ENCODE measurements at regions not wholly inside any gene's neighbourhood (a gene's known extent, or its start where the extent isn't known, plus 50 kb on each side); places are given as distances from the start of the nearest gene placed in this dataset.
A peak's percentile ranks its signal among the peaks of the same experiment; 100 is the strongest.

DNA sequence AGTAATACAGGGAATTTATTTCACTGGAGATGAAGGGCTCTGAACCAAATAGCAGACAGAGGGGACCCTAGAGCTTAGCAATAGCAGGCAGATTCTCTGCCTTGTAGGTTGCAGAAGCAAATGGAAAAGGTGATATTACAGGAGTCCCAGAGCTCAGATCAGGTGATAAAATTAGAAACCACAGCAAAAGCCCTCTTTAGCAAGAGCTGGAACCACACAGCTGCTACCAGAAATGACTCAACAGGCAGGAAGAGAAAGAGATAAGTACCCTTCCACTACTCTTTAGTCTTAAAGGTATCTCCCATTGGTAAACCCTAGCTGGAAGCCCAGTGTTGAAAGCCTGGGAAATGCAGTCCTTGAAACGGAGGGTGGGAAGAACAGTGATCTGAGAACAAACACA lies 535.6 kb upstream of the GHITM start:
- H3K23ac ChIP-seq (ENCODE audit: low read length) = no peak overlapping the region
- H3K9me3 ChIP-seq (ENCODE audit: insufficient read depth, low read depth, low read length) = no peaks in the 10 kb centered on the region
- WGBS (ENCODE audit: extremely low coverage, insufficient coverage, insufficient read length) = no CpG with 5 or more reads among the region's 1 CpG
- H3K4me3 ChIP-seq (ENCODE audit: low read depth, low read length) = no peak overlapping the region
- H4K8ac ChIP-seq (ENCODE audit: low read depth, low read length) = no peak overlapping the region
- no peak overlapping the region for H2AFZ ChIP-seq (ENCODE audit: insufficient read depth, low read length, poor library complexity)
- H3K14ac ChIP-seq (ENCODE audit: low read length) = no peak overlapping the region
- no peaks in the 10 kb centered on the region for H3K79me2 ChIP-seq (ENCODE audit: control insufficient read depth, insufficient read depth, low read length, poor library complexity)
- H3K27ac ChIP-seq (ENCODE audit: low read depth, low read length) = no peak overlapping the region
- no peaks in the 10 kb centered on the region for H3K79me1 ChIP-seq (ENCODE audit: low read length)
- no peaks in the 10 kb centered on the region for H3K36me3 ChIP-seq (ENCODE audit: control insufficient read depth in 1 of 2, insufficient read depth in 2 of 2, low read length in 2 of 2)
- peak in 1 of 2 donors; percentile 9 for DNase-seq
- no peak overlapping the region for H3K4ac ChIP-seq (ENCODE audit: low read depth, low read length)
- H4K91ac ChIP-seq (ENCODE audit: low read depth, low read length) = no peak overlapping the region
- H4K12ac ChIP-seq (ENCODE audit: low read depth, low read length) = no peak overlapping the region
- H3K9ac ChIP-seq (ENCODE audit: low read length) = no peak overlapping the region
- no peak overlapping the region for H3K18ac ChIP-seq (ENCODE audit: low read length)
- peaks cover 0 to 7% of the 10 kb centered on the region in 2 experiments for H3K4me1 ChIP-seq (ENCODE audit: control insufficient read depth in 1 of 2, insufficient read depth in 2 of 2, low read length in 2 of 2)
- no peak overlapping the region for H3K4me2 ChIP-seq (ENCODE audit: low read length)
- no peak overlapping the region for H2BK120ac ChIP-seq (ENCODE audit: insufficient read depth, low read length, poor library complexity)
- H3K27me3 ChIP-seq (ENCODE audit: insufficient read depth, low read length) = no peaks in the 10 kb centered on the region
- H2BK12ac ChIP-seq (ENCODE audit: low read length) = no peak overlapping the region
- H2BK5ac ChIP-seq (ENCODE audit: low read depth, low read length, poor library complexity) = no peak overlapping the region
- H2AK5ac ChIP-seq (ENCODE audit: low read length) = no peak overlapping the region

DNA sequence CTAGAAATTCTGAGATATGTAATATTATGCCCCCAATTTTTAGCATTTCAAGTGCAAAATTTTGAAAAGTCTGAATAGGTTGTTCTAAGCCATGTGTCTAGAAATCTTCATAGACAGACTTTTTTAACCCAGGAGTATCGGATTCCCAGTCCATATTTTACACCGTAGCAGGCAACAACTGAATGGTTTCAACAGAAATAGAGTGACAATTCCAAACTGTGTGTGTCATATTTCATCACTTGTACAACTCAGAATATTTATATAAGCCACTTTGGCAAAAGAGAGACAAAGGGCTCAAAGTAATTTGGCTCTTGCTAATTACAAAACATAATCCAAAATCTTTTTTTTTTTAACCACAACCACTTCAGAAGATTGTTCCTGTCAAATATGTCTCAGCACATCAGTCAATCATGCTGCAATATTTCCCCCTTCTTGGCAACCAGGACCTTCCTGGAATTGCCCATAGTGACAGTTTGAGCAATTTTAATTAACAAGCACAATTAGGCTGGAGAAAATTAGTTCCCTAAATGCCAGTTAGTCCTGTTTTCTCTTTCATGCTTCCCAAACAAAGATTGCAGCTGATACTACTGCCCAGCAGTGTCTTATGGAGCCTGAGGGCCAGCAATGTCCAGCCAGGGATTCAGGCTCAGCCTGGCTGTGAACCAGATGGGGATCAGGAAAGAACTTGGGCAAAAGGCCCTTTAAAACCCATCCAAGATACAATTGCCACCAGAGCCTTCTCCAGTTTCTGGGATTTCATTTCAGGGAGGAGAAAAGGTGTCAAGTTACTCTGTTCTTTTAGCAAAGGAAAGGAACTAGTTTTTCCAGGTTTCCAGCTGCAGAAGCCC lies 533.3 kb upstream of the GHITM start:
- H3K79me1 ChIP-seq (ENCODE audit: low read length) = no peaks in the 10 kb centered on the region
- no peak overlapping the region for H3K23ac ChIP-seq (ENCODE audit: low read length)
- H4K8ac ChIP-seq (ENCODE audit: low read depth, low read length) = no peak overlapping the region
- no peak overlapping the region for H2AFZ ChIP-seq (ENCODE audit: insufficient read depth, low read length, poor library complexity)
- H3K27me3 ChIP-seq (ENCODE audit: insufficient read depth, low read length) = no peaks in the 10 kb centered on the region
- no peaks in the 10 kb centered on the region for H3K9me3 ChIP-seq (ENCODE audit: insufficient read depth, low read depth, low read length)
- no peak overlapping the region for H4K91ac ChIP-seq (ENCODE audit: low read depth, low read length)
- peak in 1 of 2 donors; percentile 1 for DNase-seq
- peaks cover 0 to 7% of the 10 kb centered on the region in 2 experiments for H3K4me1 ChIP-seq (ENCODE audit: control insufficient read depth in 1 of 2, insufficient read depth in 2 of 2, low read length in 2 of 2)
- no peak overlapping the region for H2BK5ac ChIP-seq (ENCODE audit: low read depth, low read length, poor library complexity)
- H2BK120ac ChIP-seq (ENCODE audit: insufficient read depth, low read length, poor library complexity) = no peak overlapping the region
- peak overlapping the region; percentile 9 for H3K4me2 ChIP-seq (ENCODE audit: low read length)
- H3K79me2 ChIP-seq (ENCODE audit: control insufficient read depth, insufficient read depth, low read length, poor library complexity) = no peaks in the 10 kb centered on the region
- no peak overlapping the region for H3K9ac ChIP-seq (ENCODE audit: low read length)
- no peak overlapping the region for H2BK12ac ChIP-seq (ENCODE audit: low read length)
- H3K14ac ChIP-seq (ENCODE audit: low read length) = no peak overlapping the region
- peak overlapping the region; percentile 24 for H3K27ac ChIP-seq (ENCODE audit: low read depth, low read length)
- H2AK5ac ChIP-seq (ENCODE audit: low read length) = no peak overlapping the region
- no CpG with 5 or more reads among the region's 2 CpGs for WGBS (ENCODE audit: extremely low coverage, insufficient coverage, insufficient read length)
- no peak overlapping the region for H4K12ac ChIP-seq (ENCODE audit: low read depth, low read length)
- H3K18ac ChIP-seq (ENCODE audit: low read length) = no peak overlapping the region
- H3K4me3 ChIP-seq (ENCODE audit: low read depth, low read length) = no peak overlapping the region
- H3K4ac ChIP-seq (ENCODE audit: low read depth, low read length) = no peak overlapping the region
- H3K36me3 ChIP-seq (ENCODE audit: control insufficient read depth in 1 of 2, insufficient read depth in 2 of 2, low read length in 2 of 2) = no peaks in the 10 kb centered on the region

DNA sequence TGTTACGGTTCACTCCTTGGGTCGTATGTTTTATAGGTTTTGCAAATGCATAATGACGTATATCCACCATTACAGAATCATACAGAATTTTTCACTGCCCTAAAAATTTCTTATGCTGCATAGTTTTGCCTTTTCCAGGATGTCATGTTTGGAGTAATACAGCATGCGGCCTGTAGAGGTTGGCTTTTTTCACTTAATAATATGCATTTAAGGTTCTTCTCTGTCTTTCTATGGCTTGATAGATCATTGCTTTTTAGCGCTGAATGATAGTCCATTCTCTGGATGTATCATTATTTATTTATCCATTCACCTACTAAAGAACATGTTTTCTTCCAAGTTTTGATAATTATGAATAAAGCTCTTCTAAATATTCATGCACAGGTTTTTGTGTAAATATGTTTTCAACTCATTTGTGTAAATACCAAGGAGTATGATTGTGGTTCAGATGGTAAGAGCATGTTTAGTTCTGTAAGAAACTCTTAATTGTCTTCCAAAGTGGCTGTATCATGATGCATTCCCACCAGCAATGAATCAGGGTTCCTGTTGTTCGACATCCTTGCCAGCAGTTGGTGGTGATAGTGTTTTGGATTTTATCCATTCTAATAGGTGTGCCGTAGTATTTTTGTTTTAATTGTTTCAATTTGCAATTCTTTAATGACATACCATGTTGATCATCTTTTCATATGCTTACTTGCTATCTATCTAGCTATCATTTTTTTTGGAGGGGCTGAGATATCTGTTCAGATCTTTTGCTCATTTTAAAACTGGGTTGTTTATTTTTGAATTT lies 531.2 kb upstream of the GHITM start:
- no peaks in the 10 kb centered on the region for H3K9me3 ChIP-seq (ENCODE audit: insufficient read depth, low read depth, low read length)
- H3K79me1 ChIP-seq (ENCODE audit: low read length) = no peaks in the 10 kb centered on the region
- H3K79me2 ChIP-seq (ENCODE audit: control insufficient read depth, insufficient read depth, low read length, poor library complexity) = no peaks in the 10 kb centered on the region
- H3K18ac ChIP-seq (ENCODE audit: low read length) = no peak overlapping the region
- H4K12ac ChIP-seq (ENCODE audit: low read depth, low read length) = no peak overlapping the region
- no peaks in the 10 kb centered on the region for H3K27me3 ChIP-seq (ENCODE audit: insufficient read depth, low read length)
- no peak overlapping the region for H2AFZ ChIP-seq (ENCODE audit: insufficient read depth, low read length, poor library complexity)
- no peak overlapping the region for H3K23ac ChIP-seq (ENCODE audit: low read length)
- H4K8ac ChIP-seq (ENCODE audit: low read depth, low read length) = no peak overlapping the region
- H2BK5ac ChIP-seq (ENCODE audit: low read depth, low read length, poor library complexity) = no peak overlapping the region
- no peak overlapping the region for H3K9ac ChIP-seq (ENCODE audit: low read length)
- H2BK12ac ChIP-seq (ENCODE audit: low read length) = no peak overlapping the region
- H3K27ac ChIP-seq (ENCODE audit: low read depth, low read length) = no peak overlapping the region
- H4K91ac ChIP-seq (ENCODE audit: low read depth, low read length) = no peak overlapping the region
- no peak overlapping the region for H3K14ac ChIP-seq (ENCODE audit: low read length)
- H3K4me1 ChIP-seq (ENCODE audit: control insufficient read depth in 1 of 2, insufficient read depth in 2 of 2, low read length in 2 of 2) = peaks cover 0 to 7% of the 10 kb centered on the region in 2 experiments
- no peak overlapping the region for H3K4me3 ChIP-seq (ENCODE audit: low read depth, low read length)
- no peak overlapping the region for H3K4ac ChIP-seq (ENCODE audit: low read depth, low read length)
- H2AK5ac ChIP-seq (ENCODE audit: low read length) = no peak overlapping the region
- H2BK120ac ChIP-seq (ENCODE audit: insufficient read depth, low read length, poor library complexity) = no peak overlapping the region
- no peak overlapping the region for H3K4me2 ChIP-seq (ENCODE audit: low read length)
- H3K36me3 ChIP-seq (ENCODE audit: control insufficient read depth in 1 of 2, insufficient read depth in 2 of 2, low read length in 2 of 2) = no peaks in the 10 kb centered on the region
- no CpG with 5 or more reads among the region's 7 CpGs for WGBS (ENCODE audit: extremely low coverage, insufficient coverage, insufficient read length)
- no peak for DNase-seq

DNA sequence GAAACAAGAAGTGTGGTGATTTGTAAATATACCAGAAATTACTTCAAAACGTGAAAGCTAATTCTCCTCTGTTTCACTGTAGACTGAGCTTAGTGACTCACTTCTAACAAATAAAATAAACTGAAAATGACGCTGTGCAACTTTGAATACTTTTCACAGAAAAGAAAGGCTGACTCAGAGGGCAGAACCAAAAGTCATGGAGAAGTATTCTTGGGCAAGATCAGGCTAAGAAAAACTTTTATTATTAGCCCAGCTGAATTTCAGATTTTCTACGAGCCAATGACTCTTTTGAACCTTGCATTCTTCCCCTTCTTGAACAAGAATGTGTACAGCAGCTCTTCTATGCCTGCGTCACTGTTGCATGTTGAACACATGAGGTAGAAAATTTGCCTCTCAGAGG lies 527.3 kb upstream of the GHITM start:
- no peak overlapping the region for H4K8ac ChIP-seq (ENCODE audit: low read depth, low read length)
- no peak overlapping the region for H3K4ac ChIP-seq (ENCODE audit: low read depth, low read length)
- no peak overlapping the region for H3K9ac ChIP-seq (ENCODE audit: low read length)
- WGBS (ENCODE audit: extremely low coverage, insufficient coverage, insufficient read length) = no CpG with 5 or more reads among the region's 4 CpGs
- no peak overlapping the region for H3K4me2 ChIP-seq (ENCODE audit: low read length)
- no peaks in the 10 kb centered on the region for H3K27me3 ChIP-seq (ENCODE audit: insufficient read depth, low read length)
- H2BK5ac ChIP-seq (ENCODE audit: low read depth, low read length, poor library complexity) = no peak overlapping the region
- DNase-seq = peak in 1 of 2 donors; percentile 29
- H3K23ac ChIP-seq (ENCODE audit: low read length) = no peak overlapping the region
- H3K36me3 ChIP-seq (ENCODE audit: control insufficient read depth in 1 of 2, insufficient read depth in 2 of 2, low read length in 2 of 2) = no peaks in the 10 kb centered on the region
- H2BK12ac ChIP-seq (ENCODE audit: low read length) = no peak overlapping the region
- H3K4me1 ChIP-seq (ENCODE audit: control insufficient read depth in 1 of 2, insufficient read depth in 2 of 2, low read length in 2 of 2) = no peaks in the 10 kb centered on the region
- no peaks in the 10 kb centered on the region for H3K79me1 ChIP-seq (ENCODE audit: low read length)
- H3K4me3 ChIP-seq (ENCODE audit: low read depth, low read length) = no peak overlapping the region
- H4K91ac ChIP-seq (ENCODE audit: low read depth, low read length) = no peak overlapping the region
- H3K27ac ChIP-seq (ENCODE audit: low read depth, low read length) = no peak overlapping the region
- H2AFZ ChIP-seq (ENCODE audit: insufficient read depth, low read length, poor library complexity) = no peak overlapping the region
- H3K18ac ChIP-seq (ENCODE audit: low read length) = no peak overlapping the region
- no peak overlapping the region for H2BK120ac ChIP-seq (ENCODE audit: insufficient read depth, low read length, poor library complexity)
- H4K12ac ChIP-seq (ENCODE audit: low read depth, low read length) = no peak overlapping the region
- H3K79me2 ChIP-seq (ENCODE audit: control insufficient read depth, insufficient read depth, low read length, poor library complexity) = no peaks in the 10 kb centered on the region
- no peak overlapping the region for H3K14ac ChIP-seq (ENCODE audit: low read length)
- H3K9me3 ChIP-seq (ENCODE audit: insufficient read depth, low read depth, low read length) = no peaks in the 10 kb centered on the region
- H2AK5ac ChIP-seq (ENCODE audit: low read length) = no peak overlapping the region
